ENCODE measurements at regions not wholly inside any gene's neighbourhood (a gene's known extent, or its start where the extent isn't known, plus 50 kb on each side); places are given as distances from the start of the nearest gene placed in this dataset.
"Not testable (repeated sequence)": the region's sequence is repeated elsewhere in the genome, so short reads cannot be mapped to it uniquely, and the experiment has no call there.

DNA sequence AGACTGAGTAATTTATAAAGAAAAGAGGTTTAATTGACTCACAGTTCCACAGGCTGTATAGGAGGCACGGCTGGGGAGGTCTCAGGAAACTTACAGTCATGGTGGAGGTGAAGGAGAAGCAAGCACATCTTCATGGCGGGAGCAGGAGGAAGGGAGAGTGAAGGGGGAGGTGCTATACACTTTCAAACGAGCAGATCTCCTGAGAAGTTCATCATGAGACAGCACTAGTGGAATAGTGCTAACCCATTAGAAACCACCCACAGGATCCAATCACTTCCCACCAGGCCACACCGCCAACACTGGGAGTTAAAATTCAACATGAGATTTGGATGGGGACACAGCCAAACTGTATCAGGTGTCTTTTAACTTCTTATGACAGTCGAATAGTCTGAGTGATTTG is 1459.3 kb upstream of the ACO1 start:
- DNase-seq: no peak

DNA sequence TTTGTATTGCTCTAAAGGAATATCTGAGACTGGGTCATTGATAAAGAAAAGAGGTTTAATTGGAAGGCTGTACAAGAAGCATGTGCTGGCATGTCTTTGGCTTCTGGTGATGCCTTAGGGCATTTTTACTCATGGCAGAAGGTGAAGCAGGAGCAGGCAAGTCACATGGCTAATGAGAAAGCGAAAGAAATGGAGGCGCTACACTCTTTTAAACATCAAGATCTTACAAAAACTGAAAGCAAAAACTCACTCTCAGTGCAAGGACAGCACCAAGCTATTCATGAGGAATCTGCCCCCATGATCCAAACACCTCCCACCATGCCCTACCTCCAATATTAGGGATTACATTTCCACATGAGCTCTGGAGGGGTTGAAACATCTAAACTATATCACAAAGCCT is 1458.8 kb upstream of the ACO1 start:
- no peak for DNase-seq

DNA sequence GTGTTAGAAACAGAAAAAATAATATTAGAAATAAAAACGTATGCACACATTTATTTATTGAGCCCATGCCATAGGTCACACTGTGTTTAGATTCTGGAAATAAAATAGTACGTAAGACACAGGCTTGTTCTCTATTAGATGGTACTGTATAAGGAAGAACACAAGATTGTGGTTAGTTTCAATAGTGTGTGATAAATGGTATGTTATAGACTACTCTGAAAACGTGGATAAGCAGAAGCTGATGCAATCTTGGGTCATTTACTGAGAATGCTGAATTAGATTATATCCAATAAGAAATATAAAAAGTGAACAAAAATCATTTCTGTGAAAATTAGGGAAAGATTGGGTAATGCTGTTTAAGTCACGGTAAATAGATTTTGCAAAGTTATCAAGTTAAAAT is 1456.4 kb upstream of the ACO1 start:
- DNase-seq: no peak

DNA sequence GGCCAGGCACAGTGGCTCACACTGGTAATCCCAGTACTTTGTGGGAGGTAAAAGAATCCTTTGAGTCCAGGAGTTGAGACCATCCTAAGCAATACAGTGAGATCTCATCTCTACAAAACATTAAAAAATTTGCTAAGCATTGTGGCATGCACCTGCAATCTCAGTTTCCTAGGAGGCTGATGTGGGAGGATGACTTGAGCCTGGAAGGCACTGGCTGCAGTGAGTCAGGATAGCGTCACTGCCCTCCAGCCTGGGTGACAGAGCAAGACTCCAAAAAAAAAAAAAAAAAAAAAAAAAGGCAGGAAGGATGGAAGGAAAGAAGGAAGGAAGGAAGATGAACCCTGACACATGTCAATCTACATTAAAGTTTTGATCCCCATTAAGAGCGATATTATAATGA is 1452.2 kb upstream of the ACO1 start:
- DNase-seq: no peak

DNA sequence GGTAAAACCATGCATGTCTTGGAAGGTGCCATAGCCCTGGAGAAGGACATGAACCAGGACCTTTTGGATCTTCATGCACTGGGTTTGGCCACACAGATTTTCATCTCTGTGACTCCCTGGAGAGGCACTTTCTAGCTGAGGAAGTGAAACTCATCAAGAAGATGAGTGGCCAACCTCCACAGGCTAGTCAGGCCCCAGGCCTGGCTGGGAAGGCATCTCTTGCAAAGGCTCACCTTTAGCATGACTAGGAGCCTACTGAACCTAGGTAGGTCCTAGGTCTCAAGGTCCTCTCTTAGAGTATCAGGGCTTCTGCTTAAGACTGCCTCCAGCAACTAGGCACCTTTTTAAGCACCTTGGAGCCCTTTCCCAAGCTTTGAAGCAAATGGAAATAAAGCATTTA is 1448.7 kb upstream of the ACO1 start:
- no peak for DNase-seq

DNA sequence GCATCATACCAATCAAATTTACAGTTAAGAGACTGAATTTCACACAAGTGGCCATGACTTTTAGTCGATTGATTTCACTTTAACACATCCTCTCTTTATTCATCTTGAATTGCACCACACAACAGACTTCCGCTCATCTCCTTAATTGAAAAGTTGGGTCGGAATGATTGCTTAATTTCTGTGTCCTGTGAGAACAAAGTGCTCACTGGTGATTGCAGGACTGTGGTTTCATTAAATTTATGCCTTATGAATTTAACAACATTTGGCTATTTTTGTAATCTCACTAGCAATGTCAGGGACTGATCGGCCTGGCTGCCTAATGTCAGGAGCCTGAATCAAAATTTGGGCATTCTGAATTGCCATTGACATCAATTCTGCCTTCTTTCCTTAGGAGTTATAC is 1447.3 kb upstream of the ACO1 start:
- no peak for DNase-seq

DNA sequence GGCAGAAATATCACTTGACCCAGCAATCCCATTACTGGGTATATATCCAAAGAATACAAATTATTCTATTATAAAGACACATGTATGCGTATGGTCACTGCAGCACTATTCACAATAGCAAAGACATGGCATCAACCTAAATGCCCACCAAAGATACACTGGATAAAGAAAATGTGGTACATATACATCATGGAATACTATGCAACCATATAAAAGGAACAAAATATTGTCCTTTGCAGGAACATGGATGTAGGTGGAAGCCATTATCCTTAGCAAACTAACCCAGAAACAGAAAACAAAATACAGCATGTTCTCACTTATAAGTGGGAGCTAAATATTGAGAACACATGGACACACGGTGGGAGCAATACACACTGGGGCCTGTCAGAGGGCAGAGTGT is 1441.6 kb upstream of the ACO1 start:
- DNase-seq: not testable (repeated sequence)

DNA sequence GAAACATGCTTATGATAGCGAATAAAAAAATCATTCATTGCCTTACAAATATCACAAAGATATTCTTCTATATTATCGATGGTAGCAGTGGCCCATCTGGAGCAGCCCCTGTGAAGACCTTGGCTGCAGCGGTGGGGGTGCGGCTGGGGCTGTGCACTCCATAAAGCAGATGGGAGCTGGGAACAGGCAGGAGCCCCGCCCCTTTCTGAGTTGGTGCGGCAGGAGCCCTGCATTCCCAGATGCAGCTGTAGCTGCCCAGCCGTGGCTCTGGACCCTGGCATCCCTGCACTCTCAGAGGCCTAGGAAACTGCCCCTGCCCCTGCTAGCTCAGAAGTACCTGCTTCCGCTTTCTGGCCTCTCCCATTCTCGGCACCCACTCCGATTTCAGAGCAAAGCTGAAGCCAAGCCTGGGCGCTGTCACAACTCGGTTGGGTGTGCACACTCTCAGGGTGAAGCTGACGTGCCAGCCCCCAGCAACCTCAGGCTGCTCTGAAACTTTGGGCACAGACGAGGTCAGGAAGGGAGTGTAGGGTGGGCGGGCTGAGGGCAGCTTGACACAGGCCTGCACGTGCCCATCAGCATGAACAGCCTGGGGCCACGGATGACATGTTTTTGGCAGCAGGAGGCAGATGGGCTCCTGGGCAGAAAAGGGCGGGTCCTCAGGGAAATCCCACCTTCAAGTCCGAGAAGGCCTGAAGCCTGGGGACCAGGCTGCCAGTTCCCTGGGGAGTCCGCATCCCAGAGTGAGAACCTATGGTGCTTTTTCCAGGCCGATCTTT is 1440.8 kb upstream of the ACO1 start:
- no peak for DNase-seq

DNA sequence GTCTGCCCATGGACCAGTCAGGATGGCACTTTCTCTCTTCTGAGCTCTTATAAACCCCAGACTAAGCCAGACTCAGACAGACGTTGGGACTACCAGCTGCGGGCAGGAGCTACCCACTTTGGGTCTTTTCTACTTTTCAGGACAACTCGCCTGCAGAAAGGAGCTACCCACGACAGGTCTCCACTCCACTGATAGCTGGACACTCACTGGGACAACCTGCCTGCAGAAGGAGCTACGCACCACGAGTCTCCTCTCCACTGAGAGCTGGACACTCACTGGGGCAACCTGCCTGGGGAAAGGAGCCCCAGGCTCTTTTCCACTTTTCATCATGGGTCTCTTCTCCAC is 1440.2 kb upstream of the ACO1 start:
- no peak for DNase-seq

DNA sequence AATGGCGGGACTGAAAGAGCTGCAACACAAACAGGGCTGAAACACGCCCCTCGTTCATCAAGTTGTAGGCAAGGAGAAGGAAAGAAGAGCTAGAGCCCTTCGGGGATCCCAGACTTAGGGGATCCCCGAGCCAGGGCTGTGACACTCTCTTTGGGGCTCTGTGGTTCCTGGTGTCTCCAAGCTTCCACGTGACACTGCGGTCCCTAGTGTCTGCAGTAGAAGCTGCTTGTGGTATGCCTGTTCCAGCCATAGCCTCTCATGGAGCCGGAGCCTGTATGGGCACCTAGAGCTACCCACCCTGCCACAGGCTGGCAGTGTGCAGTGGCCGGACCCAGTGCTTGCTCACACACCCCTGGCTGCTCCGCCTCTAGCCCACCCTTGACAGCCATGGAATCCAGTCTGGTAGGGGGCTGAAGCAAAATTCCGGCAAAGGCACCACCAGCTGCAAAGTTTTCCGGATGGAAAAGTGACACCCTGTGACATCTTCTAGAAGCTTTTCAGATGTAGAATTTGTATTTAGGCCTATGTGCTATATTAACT is 1439.6 kb upstream of the ACO1 start:
- DNase-seq: no peak

DNA sequence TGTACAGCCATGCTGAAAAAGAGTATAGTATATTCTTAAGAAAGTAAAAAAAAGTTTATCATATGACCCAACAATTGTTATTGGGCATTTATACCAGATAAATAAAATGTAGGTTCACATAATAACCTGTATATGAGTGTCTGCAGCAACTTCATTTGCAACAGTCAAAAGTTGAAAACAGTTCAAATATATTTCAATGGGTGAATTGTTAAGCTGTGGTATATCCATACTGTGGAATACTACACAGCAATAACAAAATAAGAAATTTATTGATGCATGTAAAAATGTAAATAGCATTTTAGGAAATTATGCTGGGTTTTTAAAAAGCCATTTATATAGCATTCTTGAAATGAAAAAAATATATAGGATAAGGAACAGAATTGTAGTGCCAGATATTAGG is 1420.1 kb upstream of the ACO1 start:
- DNase-seq: no peak

DNA sequence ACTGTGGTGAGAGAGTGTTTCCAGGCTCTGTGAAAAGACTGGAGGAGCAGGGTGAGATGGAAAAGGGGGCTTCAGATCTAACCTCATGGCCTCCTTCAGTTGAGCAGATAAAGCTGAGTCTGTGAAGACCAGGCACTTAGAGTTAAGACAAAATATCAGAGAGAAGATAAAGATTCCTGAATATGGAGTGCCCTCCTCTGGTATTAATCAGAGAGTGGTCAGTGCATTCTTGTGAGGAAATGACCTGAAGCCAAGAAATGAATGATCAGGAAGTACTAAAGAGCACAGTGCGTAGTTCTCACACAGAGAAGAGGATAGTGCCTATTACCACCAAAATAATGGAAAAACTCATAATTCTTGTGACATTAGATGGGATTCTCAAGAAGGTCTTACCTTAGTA is 1417.0 kb upstream of the ACO1 start:
- DNase-seq: no peak

DNA sequence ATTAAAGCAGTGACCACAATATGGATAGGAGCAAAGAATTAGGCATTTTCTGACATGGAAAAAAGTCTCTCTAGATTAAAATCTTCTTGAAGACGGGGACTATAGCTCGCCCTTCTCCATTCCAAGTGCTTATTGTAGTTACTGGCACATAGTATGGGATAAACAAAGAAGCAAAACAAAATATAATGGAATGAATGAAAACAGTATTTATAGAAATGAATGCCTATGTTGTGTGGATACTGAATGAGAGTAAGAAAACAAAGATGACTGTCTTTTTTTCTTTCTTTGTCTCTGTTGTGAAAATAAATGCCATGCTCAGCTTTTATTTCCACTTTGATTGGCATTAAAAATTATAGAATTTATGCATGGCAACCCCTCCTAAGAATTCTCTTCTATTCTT is 1414.3 kb upstream of the ACO1 start:
- DNase-seq: no peak

DNA sequence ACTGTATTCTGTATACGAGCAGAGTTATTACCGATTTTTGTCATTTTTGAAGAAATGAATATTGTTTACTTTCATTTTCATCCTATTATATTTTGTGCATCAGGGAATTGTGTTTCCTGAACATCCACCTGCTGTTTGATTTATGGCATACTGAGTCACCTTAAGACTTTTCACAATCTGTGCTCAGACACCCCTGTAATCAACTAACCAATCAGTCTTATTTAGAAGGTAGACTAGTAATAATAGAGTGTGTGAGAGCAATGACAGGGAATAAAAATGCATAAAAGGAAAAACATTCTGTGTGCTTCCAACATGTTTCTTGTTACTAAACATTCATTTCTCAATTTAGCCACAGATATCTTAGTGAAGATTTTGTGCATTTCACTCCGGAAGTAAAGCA is 1413.6 kb upstream of the ACO1 start:
- DNase-seq: no peak

DNA sequence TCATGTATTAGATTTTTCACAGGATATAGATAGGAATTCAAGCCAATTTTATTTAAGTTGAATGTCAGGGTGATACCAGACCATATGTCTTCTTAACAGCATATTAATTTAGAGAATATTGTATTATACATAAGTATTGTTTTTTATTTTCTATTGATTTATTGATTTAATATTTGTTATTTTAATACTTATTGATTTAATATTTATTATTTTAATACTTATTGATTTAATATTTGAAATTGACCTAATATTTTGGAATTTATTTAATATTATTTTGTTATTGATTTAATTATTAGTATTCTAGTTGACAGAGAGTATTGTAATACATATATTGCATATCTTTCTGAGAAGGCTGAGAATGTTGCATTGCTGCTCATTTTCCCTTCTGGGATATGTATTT is 1411.8 kb upstream of the ACO1 start:
- DNase-seq: no peak

DNA sequence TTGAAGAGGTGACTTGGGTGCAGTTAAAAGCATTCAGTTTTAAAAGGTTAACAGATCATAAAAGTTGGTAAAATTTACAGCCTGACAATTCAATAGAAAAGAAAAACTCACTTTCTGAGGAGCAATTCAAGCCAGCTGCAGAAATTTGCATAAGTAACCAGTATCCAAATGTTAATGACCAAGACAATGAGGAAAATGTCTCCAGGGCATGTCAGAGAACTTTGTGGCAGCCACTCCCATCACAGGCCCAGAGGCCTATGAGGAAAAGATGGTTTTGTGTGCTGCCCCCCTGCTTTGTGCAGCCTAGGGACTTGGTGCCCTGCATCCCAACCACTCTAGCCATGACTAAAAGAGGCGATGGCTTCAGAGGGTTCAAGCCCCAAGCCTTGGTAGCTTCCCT is 1406.5 kb upstream of the ACO1 start:
- DNase-seq: no peak

DNA sequence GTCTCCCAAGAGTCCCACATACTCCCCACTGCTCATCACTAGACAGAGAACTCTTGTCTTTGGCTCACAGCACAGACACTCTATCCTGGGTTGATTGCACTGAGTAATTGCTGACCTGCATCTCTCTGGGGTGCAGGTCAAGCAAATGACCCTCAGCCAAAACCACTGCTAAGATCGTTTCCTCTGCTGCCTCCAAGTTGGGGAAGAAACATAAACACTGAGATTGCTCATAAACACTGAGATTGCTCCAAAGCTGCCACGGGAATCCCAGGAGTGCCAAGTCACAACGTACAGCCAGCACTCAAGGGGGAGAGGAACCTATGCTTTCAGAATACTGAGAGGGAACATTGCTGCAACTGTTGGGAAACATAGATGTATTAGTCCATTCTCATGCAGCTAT is 1402.1 kb upstream of the ACO1 start:
- no peak for DNase-seq

DNA sequence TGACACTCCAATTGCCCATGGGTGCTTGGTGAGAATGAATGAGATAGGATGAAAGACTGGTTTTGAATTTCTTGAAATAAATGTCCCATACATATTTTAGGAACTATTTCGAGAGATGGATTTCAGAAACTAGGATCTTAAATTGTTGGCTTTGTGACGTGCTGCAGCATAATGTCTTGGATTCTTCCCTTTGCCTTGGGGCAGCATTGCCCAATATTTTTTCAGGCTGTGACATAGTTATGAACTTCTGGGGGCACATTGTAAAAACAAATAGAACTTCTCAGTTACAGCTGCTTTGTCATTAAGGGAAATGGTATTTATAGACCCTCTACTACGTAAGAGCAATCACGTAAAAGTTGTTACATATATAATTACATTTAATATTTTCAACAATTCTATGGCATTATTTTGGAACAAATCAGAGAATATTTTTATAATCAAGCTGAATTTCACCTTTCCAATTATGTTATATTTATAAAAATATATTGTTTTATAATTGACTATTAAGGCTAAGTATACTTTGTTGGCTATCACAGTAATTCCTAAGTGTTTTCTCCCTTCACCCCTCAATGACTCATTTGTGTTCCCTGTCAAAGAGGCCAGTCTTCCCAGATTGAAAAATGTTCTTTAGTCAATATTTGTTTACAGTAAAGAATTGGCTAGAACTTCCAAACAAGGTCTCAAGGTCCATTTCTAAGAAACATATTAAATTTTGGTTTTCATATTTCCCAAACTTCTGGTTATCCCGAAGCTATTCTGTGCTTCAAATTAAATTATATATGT is 1388.3 kb upstream of the ACO1 start:
- no peak for DNase-seq

DNA sequence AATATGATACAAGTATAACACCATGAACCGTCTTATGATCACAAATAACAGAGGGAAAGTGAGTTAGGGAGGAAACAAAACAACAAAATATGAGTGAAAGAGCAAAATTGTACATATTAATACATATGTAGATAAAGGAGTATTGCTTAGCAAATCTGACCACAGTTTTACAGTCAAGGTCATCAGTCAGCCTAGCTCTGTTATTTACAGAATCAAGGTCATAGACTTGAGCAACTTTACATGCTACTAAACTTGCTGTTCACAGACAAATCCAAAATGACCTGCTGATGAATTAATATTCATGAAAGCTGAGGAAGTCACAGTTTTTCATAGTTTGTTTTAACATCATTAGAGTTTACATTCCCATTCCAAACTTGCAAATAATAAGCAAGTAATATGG is 1387.7 kb upstream of the ACO1 start:
- no peak for DNase-seq

DNA sequence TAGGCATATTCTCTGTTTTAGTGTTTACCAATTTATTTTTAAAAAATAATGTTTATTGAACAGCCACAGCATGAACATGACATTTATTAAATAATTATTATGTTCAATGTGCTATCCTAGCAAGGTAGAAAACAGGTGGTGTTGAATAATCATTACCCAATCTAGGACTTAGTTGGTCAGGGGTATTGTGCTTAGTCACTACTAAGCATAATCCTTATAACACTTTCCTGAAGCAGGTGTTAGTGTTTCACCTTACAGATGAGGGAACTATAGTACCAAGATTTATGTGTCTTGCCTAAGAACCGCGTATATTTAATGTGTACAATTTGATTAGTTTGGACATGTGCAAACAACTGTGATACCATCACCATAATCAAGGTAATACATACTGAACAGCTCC is 1387.2 kb upstream of the ACO1 start:
- no peak for DNase-seq

DNA sequence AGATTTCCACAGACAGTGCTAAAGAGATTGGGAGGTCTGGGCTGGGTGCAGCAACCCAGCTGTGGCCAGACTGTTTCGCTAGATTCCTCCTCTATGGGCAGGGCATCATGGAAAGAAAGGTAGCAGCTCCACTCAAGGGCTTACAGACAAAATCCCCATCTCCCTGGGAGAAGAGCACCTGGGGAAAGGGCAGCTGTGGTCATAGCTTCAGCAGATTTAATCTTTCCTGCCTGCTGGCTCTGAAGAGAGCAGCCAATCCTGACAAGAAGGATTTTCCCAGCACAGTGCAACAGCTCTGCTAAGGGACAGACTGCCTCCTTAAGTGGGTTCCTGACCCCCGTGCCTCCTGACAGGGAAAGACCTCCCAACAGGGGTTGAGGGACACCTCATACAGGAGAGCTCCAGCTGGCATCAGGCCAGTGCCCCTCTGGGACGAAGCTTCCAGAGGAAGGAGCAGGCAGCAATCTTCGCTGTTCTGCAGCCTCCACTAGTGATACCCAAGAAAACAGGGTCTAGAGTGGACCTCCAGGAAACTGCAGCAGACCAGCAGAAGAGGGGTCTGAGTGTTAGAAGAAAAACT is 1379.3 kb upstream of the ACO1 start:
- DNase-seq: no peak

DNA sequence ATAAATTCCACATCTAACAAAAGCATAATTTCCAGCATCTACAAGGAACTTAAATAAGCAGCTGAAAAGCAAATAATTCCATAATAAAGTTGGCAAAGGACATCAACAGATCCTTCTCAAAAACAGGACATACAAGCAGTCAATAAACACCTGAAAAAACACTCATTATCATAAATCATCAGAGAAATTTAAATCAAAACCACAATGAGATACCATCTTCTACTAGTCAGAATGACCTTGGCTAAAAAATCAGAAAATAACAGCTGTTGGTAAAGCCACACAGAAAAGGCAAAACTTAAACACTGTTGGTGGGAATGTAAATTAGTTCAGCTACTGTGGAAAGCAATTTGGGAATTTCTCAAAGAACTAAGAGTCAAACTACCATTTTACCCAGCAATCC is 1371.1 kb upstream of the ACO1 start:
- DNase-seq: no peak

DNA sequence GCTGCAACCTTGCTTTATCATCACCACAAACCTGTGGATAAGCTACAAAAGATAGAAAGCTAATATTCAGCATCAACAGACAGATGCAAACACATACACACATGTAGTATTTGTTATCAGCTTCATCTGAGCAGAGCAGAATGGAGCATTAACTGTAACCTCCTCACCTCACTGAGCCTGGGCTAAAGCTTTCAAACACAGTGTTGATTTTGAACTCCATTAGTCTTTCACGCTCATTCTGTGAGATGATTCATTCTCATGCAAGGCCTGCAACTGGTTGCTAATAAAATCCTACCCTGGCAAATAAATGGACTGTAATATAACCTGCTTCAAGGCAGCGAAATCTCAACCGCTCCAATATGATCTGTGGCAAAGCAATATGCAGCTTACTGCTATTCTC is 1360.6 kb upstream of the ACO1 start:
- no peak for DNase-seq

All from nucleus accumbens (tissue), 56 donors.